ENCODE measurements at regions not wholly inside any gene's neighbourhood (a gene's known extent, or its start where the extent isn't known, plus 50 kb on each side); places are given as distances from the start of the nearest gene placed in this dataset.

DNA sequence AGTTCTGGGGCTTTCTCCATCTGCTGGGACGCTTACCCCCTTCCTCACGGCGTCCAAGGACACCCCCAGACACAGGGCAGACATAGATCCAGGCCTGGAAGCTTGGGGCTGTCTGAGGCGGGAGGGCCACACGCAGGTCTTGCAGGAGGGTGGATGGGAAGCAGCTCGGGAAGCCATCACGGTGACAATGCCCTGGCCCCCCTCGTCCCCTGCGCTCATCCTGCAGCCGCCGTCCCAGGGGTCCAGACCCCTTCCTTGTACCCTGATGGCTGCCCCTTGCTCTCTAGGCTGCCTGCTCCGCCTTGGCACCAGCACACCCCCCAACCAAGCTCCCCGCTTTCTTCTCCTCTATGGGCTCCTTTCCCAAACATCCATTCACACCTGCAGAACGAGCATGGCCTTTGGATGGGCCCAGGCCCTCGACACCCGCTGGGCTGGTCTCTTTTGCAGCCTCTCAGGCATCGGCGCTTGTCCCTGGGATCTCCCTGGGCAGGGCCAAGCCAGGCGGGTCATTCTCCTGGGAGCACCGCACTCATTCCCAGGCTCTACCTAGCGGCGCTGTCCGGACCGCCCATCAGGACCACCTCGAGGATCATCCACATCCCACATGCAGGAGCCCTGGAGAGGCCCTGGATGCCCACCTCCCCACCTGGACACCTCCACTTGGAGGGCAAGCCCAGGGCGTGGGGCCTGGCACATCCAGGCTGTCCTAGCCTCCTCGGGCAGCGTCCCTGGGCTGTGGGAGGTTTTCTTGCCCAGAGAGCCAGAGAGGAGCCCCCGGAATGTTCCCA is 274.9 kb downstream of the NDUFA10 start:
- Histone ChIP-seq H3K9ac (ENCODE audit: insufficient read depth in 1 of 2, low read depth in 2 of 2, low read length in 2 of 2) (no peak overlapping the region), H2AFZ (ENCODE audit: low read depth, low read length) (no peak overlapping the region), H3K79me2 (ENCODE audit: control insufficient read depth, insufficient read depth, low read length) (no peaks in the 10 kb centered on the region), H3K36me3 (ENCODE audit: control insufficient read depth, insufficient read depth, low read length) (no peaks in the 10 kb centered on the region), H3K9me1 (ENCODE audit: control insufficient read depth, insufficient read depth, low read length) (no peaks in the 10 kb centered on the region), H3K27me3 (ENCODE audit: control insufficient read depth in 2 of 2, insufficient read depth in 2 of 2, low read length in 2 of 2) (peaks cover 0 to 40% of the 10 kb centered on the region in 2 experiments; a peak in 2 of 5 replicates), H3K4me2 (ENCODE audit: insufficient read depth, low read length) (no peak overlapping the region), H3K4me1 (replicated peaks in 1 of 2; ENCODE audit: control insufficient read depth in 2 of 2, insufficient read depth in 2 of 2, low read length in 2 of 2) (no peaks in the 10 kb centered on the region), H3K27ac (ENCODE audit: extremely low read depth, low read depth, low read length) (no peak overlapping the region), H3K9me3 (replicated peaks; ENCODE audit: control insufficient read depth, insufficient read depth, low read depth, low read length) (no peaks in the 10 kb centered on the region), H4K20me1 (replicated peaks; ENCODE audit: control insufficient read depth, insufficient read depth, low read length) (no peaks in the 10 kb centered on the region; the same call in 1 of the 2 replicates), H3K4me3 (no peak overlapping the region)
- DNase-seq (ENCODE audit: extremely low read depth in 1 of 4, low spot score in 3 of 4) (no peak), ATAC-seq (no peak), FAIRE-seq (no peak)
- in situ Hi-C loops (cut with MboI) (no loop called here), intact Hi-C loops (cut with micrococcal nuclease) (no loop called here)
- ChIA-PET POLR2A (interaction anchor here (0.6 kb wide), 1 partner anchor 719 kb away, joined by 3 read pairs; no protein-coding TSS in a partner anchor), CTCF (ENCODE audit: low intra/inter-chr PET ratio) (no interaction called here)
- no TSS peak for BruUV-seq (replicated peaks)
- WGBS (ENCODE audit: insufficient coverage, low coverage, missing lambda C conversion rate), result under 1% methylated on average over 15 of the region's 29 CpGs
- TF ChIP-seq EP400 (IDR thresholded peaks at IDR 0.05), result no peak
- no peak for TF ChIP-seq RBM15 (IDR thresholded peaks at IDR 0.05; ENCODE audit: insufficient read depth, low read length)
- TF ChIP-seq, protein P1, sequence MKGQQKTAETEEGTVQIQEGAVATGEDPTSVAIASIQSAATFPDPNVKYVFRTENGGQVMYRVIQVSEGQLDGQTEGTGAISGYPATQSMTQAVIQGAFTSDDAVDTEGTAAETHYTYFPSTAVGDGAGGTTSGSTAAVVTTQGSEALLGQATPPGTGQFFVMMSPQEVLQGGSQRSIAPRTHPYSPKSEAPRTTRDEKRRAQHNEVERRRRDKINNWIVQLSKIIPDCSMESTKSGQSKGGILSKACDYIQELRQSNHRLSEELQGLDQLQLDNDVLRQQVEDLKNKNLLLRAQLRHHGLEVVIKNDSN (CRISPR knock-in tag; IDR thresholded peaks at IDR 0.05), result no peak
- TF ChIP-seq SRSF3 (IDR thresholded peaks at IDR 0.05; ENCODE audit: insufficient read depth, low read length), result no peak
- TF ChIP-seq, protein P2, sequence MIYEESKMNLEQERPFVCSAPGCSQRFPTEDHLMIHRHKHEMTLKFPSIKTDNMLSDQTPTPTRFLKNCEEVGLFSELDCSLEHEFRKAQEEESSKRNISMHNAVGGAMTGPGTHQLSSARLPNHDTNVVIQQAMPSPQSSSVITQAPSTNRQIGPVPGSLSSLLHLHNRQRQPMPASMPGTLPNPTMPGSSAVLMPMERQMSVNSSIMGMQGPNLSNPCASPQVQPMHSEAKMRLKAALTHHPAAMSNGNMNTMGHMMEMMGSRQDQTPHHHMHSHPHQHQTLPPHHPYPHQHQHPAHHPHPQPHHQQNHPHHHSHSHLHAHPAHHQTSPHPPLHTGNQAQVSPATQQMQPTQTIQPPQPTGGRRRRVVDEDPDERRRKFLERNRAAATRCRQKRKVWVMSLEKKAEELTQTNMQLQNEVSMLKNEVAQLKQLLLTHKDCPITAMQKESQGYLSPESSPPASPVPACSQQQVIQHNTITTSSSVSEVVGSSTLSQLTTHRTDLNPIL (CRISPR knock-in tag; IDR thresholded peaks at IDR 0.05), result no peak
- TF ChIP-seq MAFK (IDR thresholded peaks at IDR 0.05; ENCODE audit: low read length), result no peak
- TF ChIP-seq SIRT6 (IDR thresholded peaks at IDR 0.05; ENCODE audit: low read depth, low read length), result no peak
- no peak for TF ChIP-seq HNRNPL (IDR thresholded peaks at IDR 0.05; ENCODE audit: low read depth, low read length)
- TF ChIP-seq ZNF395 (CRISPR knock-in tag; IDR thresholded peaks at IDR 0.05), result no peak
- no peak for TF ChIP-seq MTF1 (CRISPR knock-in tag; IDR thresholded peaks at IDR 0.05; ENCODE audit: borderline replicate concordance)
- no peak for TF ChIP-seq COPS2 (conservative IDR thresholded peaks at IDR 0.05)
- TF ChIP-seq ZNF217 (CRISPR knock-in tag; IDR thresholded peaks at IDR 0.05), result no peak
- no peak for TF ChIP-seq NFIC (IDR thresholded peaks at IDR 0.05)
- no peak for TF ChIP-seq FOXK2 (conservative IDR thresholded peaks at IDR 0.05 in 1 of 2, IDR thresholded peaks at IDR 0.05 in 1 of 2; ENCODE audit: low read depth in 2 of 2)
- no peak for TF ChIP-seq EZH2 (IDR thresholded peaks at IDR 0.05; ENCODE audit: borderline replicate concordance, low read depth, low read length)
- TF ChIP-seq PRMT5 (CRISPR knock-in tag; IDR thresholded peaks at IDR 0.05), result no peak
